HG03460 (cell line): ENCODE measurements at regions not wholly inside any gene's neighbourhood (a gene's known extent, or its start where the extent isn't known, plus 50 kb on each side); places are given as distances from the start of the nearest gene placed in this dataset.

Experiments
- ATAC-seq: cut with Tn5 transposase; IDR thresholded peaks from one replicate; pipeline ENCODE4 v1.9.1; 2021; ENCODE audit not compliant: unreplicated experiment

- no peak for ATAC-seq
Observed at GRCh38 chr11:130705670-130706421, 210.4 kb downstream of the SNX19 start.

- ATAC-seq, result no peak
Observed at GRCh38 chr11:130706572-130706971, 209.7 kb downstream of the SNX19 start.

- no peak for ATAC-seq
Observed at GRCh38 chr11:130707217-130707616, 209.1 kb downstream of the SNX19 start.

GRCh38 chr11:130709531-130709930, 206.7 kb downstream of the SNX19 start:
- no peak for ATAC-seq

- no peak for ATAC-seq
Observed at GRCh38 chr11:130710021-130710420, 206.3 kb downstream of the SNX19 start.

GRCh38 chr11:130710497-130711012, 205.7 kb downstream of the SNX19 start:
- ATAC-seq, result no peak

GRCh38 chr11:130711193-130711592, 205.1 kb downstream of the SNX19 start:
- ATAC-seq, result no peak

- ATAC-seq, result no peak
Observed at GRCh38 chr11:130712480-130712879, 203.8 kb downstream of the SNX19 start.

GRCh38 chr11:130715085-130715876, 201.0 kb downstream of the SNX19 start:
- ATAC-seq, result no peak

- ATAC-seq, result no peak
Observed at GRCh38 chr11:130715877-130716220, 200.4 kb downstream of the SNX19 start.

GRCh38 chr11:130718120-130718519, 198.2 kb downstream of the SNX19 start:
- no peak for ATAC-seq

GRCh38 chr11:130719220-130719915, 196.9 kb downstream of the SNX19 start:
- ATAC-seq, result no peak

- ATAC-seq, result no peak
Observed at GRCh38 chr11:130720232-130721022, 195.9 kb downstream of the SNX19 start.

GRCh38 chr11:130721023-130721681, 195.1 kb downstream of the SNX19 start:
- ATAC-seq, result no peak

GRCh38 chr11:130721736-130722135, 194.5 kb downstream of the SNX19 start:
- ATAC-seq, result no peak

- ATAC-seq, result no peak
Observed at GRCh38 chr11:130722401-130722800, 193.9 kb downstream of the SNX19 start.

GRCh38 chr11:130725421-130726233, 190.7 kb downstream of the SNX19 start:
- no peak for ATAC-seq

GRCh38 chr11:130726234-130727037, 189.8 kb downstream of the SNX19 start:
- ATAC-seq, result no peak
